IMR-90 (cell line): ENCODE measurements at regions not wholly inside any gene's neighbourhood (a gene's known extent, or its start where the extent isn't known, plus 50 kb on each side); places are given as distances from the start of the nearest gene placed in this dataset.

Source experiments
- ATAC-seq: fragments of 200-7000 bp; cut with Tn5 transposase; 2 replicates; pipeline ENCODE4 v1.9.1; 2020; ENCODE audit warnings: low read depth, mild to moderate bottlenecking, moderate library complexity
- BruUV-seq: library from RNA; stranded (reverse); fragments of 400-500 nt; replicated peaks from 2 replicates; lab custom pipeline; 2021; lab: Mats Ljungman, UMichigan
- CTCF ChIA-PET: fragments of 300-600 bp; formaldehyde crosslinking; extraction: SDS; loops from one replicate; lab custom pipeline; 2021; ENCODE audit warnings: antibody characterized with exemption; lab: Yijun Ruan, JAX
- POLR2A ChIA-PET: fragments of 300-600 bp; sonication (Branson Sonifier 250); formaldehyde crosslinking; loops from one replicate; lab custom pipeline; 2022; ENCODE audit warnings: antibody characterized with exemption; ENCODE audit not compliant: unreplicated experiment; lab: Charles Lee
- DNase-seq: peaks from one replicate; pipeline ENCODE4 v3.0.0; 2013
- H2AFZ ChIP-seq: replicated peaks from 2 replicates; pipeline ENCODE3; 2013; ENCODE audit warnings: low read length, mild to moderate bottlenecking; ENCODE audit not compliant: poor library complexity
- H2AK5ac ChIP-seq: 2 replicates; pipeline ENCODE4 v1.6.1; 2013; ENCODE audit warnings: low read depth, low read length, inconsistent platforms
- H2AK9ac ChIP-seq: replicated peaks from 2 replicates; pipeline ENCODE3; 2013; ENCODE audit warnings: mild to moderate bottlenecking, low read depth, low read length, moderate library complexity; ENCODE audit not compliant: poor library complexity
- H2BK120ac ChIP-seq: 2 replicates; pipeline ENCODE4 v1.6.1; 2013; ENCODE audit warnings: low read depth, low read length, inconsistent platforms
- H2BK15ac ChIP-seq: 3 replicates; pipeline ENCODE4 v1.6.1; 2013; ENCODE audit warnings: low read depth, low read length, inconsistent platforms
- H2BK20ac ChIP-seq: 2 replicates; pipeline ENCODE4 v1.6.1; 2013; ENCODE audit warnings: low read depth, mild to moderate bottlenecking, inconsistent platforms, low read length, moderate library complexity
- H2BK5ac ChIP-seq: 2 replicates; pipeline ENCODE4 v1.6.1; 2013; ENCODE audit warnings: mild to moderate bottlenecking, low read depth, low read length, inconsistent platforms; ENCODE audit not compliant: poor library complexity, severe bottlenecking
- H3K14ac ChIP-seq: replicated peaks from 2 replicates; pipeline ENCODE4 v1.6.1; 2013; ENCODE audit warnings: low read depth, low read length, inconsistent platforms
- H3K18ac ChIP-seq: 2 replicates; pipeline ENCODE4 v1.6.1; 2013; ENCODE audit warnings: low read depth, low read length, control low read depth
- H3K23ac ChIP-seq: 2 replicates; pipeline ENCODE4 v1.6.1; 2013; ENCODE audit warnings: low read depth, low read length, inconsistent platforms
- H3K27ac ChIP-seq: 2 replicates; pipeline ENCODE4 v1.5.1; 2013; ENCODE audit warnings: mild to moderate bottlenecking, control low read depth, low read length; ENCODE audit not compliant: insufficient read depth
- H3K27me3 ChIP-seq: 2 replicates; pipeline ENCODE4 v1.6.1; 2013; ENCODE audit warnings: low read length; ENCODE audit not compliant: control insufficient read depth, insufficient read depth
- H3K36me3 ChIP-seq: 2 replicates; pipeline ENCODE4 v1.6.1; 2013; ENCODE audit warnings: low read length, mixed read lengths; ENCODE audit not compliant: control insufficient read depth, insufficient read depth
- H3K4ac ChIP-seq: 2 replicates; pipeline ENCODE4 v1.6.1; 2013; ENCODE audit warnings: low read depth, low read length, inconsistent platforms
- H3K4me1 ChIP-seq: 2 replicates; pipeline ENCODE4 v1.6.1; 2013; ENCODE audit warnings: low read length, mixed read lengths; ENCODE audit not compliant: control insufficient read depth, insufficient read depth
- H3K4me2 ChIP-seq: 2 replicates; pipeline ENCODE4 v1.6.1; 2013; ENCODE audit warnings: low read depth, mild to moderate bottlenecking, control low read depth, low read length, moderate library complexity
- H3K4me3 ChIP-seq: 2 replicates; pipeline ENCODE4 v1.5.1; 2013; ENCODE audit warnings: low read depth, mild to moderate bottlenecking, control low read depth, low read length, moderate library complexity; ENCODE audit not compliant: insufficient read depth
- H3K56ac ChIP-seq: 2 replicates; pipeline ENCODE4 v1.6.1; 2013; ENCODE audit warnings: low read length, inconsistent platforms; ENCODE audit not compliant: insufficient read depth; ENCODE audit errors: extremely low read depth
- H3K79me1 ChIP-seq, 2 experiments: 2 replicates each; pipeline ENCODE4 v1.6.1; 2013; ENCODE audit warnings: low read length in 2 of 2, inconsistent platforms in 1 of 2, low read depth in 1 of 2
- H3K9ac ChIP-seq: 2 replicates; pipeline ENCODE4 v1.6.1; 2013; ENCODE audit warnings: low read depth, low read length, control low read depth
- H3K9me1 ChIP-seq: 2 replicates; pipeline ENCODE4 v1.6.1; 2013; ENCODE audit warnings: low read length, inconsistent platforms; ENCODE audit not compliant: insufficient read depth
- H3K9me3 ChIP-seq: 2 replicates; pipeline ENCODE4 v1.6.1; 2013; ENCODE audit warnings: low read length; ENCODE audit not compliant: control insufficient read depth, insufficient read depth
- H4K20me1 ChIP-seq: 2 replicates; pipeline ENCODE4 v1.6.1; 2013; ENCODE audit warnings: low read length, inconsistent platforms; ENCODE audit not compliant: insufficient read depth
- H4K5ac ChIP-seq: 2 replicates; pipeline ENCODE4 v1.6.1; 2013; ENCODE audit warnings: mild to moderate bottlenecking, low read depth, low read length, control low read depth
- H4K8ac ChIP-seq, 2 experiments: 2 replicates each; pipeline ENCODE4 v1.6.1; 2013; ENCODE audit warnings: low read depth in 2 of 2, low read length in 2 of 2, control low read depth in 1 of 2, inconsistent platforms in 1 of 2
- H4K91ac ChIP-seq: 2 replicates; pipeline ENCODE4 v1.6.1; 2013; ENCODE audit warnings: low read depth, low read length, inconsistent platforms; ENCODE audit not compliant: insufficient read depth
- FOS ChIP-seq: fragments of 150-350 bp; IDR thresholded peaks from 2 replicates; pipeline ENCODE4 v1.6.1; 2016; ENCODE audit warnings: low read depth, low read length
- MAFK ChIP-seq: IDR thresholded peaks from 2 replicates; pipeline ENCODE4 v1.6.1; 2012; ENCODE audit warnings: low read depth, low read length, improper control_type of control experiment
- MXI1 ChIP-seq: IDR thresholded peaks from 2 replicates; pipeline ENCODE4 v1.6.1; 2012; ENCODE audit warnings: low read depth, mild to moderate bottlenecking, low read length, moderate library complexity, borderline replicate concordance
- NFE2L2 ChIP-seq: fragments of 150-350 bp; IDR thresholded peaks from 2 replicates; pipeline ENCODE4 v1.6.1; 2016; ENCODE audit warnings: low read depth, mild to moderate bottlenecking, low read length
- RAD21 ChIP-seq: IDR thresholded peaks from 2 replicates; pipeline ENCODE4 v1.6.1; 2012; ENCODE audit warnings: low read length, improper control_type of control experiment
- RFX5 ChIP-seq: IDR thresholded peaks from 2 replicates; pipeline ENCODE4 v1.8.0; 2012; ENCODE audit warnings: low read depth, mild to moderate bottlenecking, low read length, moderate library complexity
- WGBS, 2 experiments: methylation state at CpG; one replicate each; pipeline versions ENCODE4 v1.1.5 to v1.1.7; 2013; ENCODE audit warnings: missing lambda C conversion rate in 2 of 2; ENCODE audit not compliant: insufficient read length in 1 of 2; ENCODE audit errors: extremely low coverage in 2 of 2; 5-methylcytosine and 5-hydroxymethylcytosine counted together
- dilution Hi-C: fragments of 300-500 bp; cut with HindIII; formaldehyde crosslinking; loops from one replicate; pipeline ENCODE4 v1.14.3; 2018; ENCODE audit warnings: low sequenced_read_pairs; ENCODE audit not compliant: unreplicated experiment
- in situ Hi-C: fragments of 300-500 bp; cut with MboI; formaldehyde crosslinking; loops from 3 replicates; pipeline ENCODE4 v1.14.3; 2019; ENCODE audit warnings: low sequenced_read_pairs, inconsistent platforms, mixed read lengths
- intact Hi-C: fragments of 100-400 bp; cut with micrococcal nuclease; formaldehyde crosslinking; loops from 2 replicates; pipeline ENCODE4 v1.10.0; 2022
- TF ChIP-seq, protein P1 (sequence below): conservative IDR thresholded peaks from 2 replicates; pipeline ENCODE4 v1.5.1; 2012; ENCODE audit warnings: mild to moderate bottlenecking, low read depth, low read length, improper control_type of control experiment
- TF ChIP-seq, protein P2 (sequence below): fragments of 150-350 bp; IDR thresholded peaks from 2 replicates; pipeline ENCODE4 v1.6.1; 2017; ENCODE audit warnings: mild to moderate bottlenecking, antibody characterized with exemption, low read length, low read depth
- TF ChIP-seq, protein P3 (sequence below): fragments of 150-350 bp; IDR thresholded peaks from 2 replicates; pipeline ENCODE4 v1.6.1; 2016; ENCODE audit warnings: low read depth, mild to moderate bottlenecking, low read length, moderate library complexity, borderline replicate concordance

DNA sequence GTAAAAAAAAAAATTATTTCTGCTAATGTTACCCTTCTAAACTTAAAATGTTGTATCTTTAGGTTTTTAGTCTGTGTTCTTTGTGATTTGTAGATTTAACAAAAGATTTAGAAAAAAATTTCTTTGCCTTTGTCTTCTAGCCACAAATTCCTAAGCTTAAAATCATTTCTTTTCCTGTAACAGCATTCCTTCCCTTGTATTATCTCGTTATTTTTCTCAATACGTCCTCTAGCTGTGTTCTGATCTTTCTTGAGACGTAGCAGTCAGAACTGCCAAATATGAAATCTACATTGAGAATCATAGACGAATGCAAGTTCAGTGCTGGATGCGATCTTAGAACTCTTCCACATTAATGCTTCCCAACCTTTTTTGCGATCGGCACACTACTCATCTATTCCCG lies 283.1 kb downstream of the UTRN start:
- H2BK120ac ChIP-seq, result no peak overlapping the region
- no peak overlapping the region for H3K14ac ChIP-seq
- H3K9me1 ChIP-seq, result no peaks in the 10 kb centered on the region
- H2AK5ac ChIP-seq, result no peak overlapping the region
- no peak overlapping the region for H3K9ac ChIP-seq
- TF ChIP-seq, protein P1, sequence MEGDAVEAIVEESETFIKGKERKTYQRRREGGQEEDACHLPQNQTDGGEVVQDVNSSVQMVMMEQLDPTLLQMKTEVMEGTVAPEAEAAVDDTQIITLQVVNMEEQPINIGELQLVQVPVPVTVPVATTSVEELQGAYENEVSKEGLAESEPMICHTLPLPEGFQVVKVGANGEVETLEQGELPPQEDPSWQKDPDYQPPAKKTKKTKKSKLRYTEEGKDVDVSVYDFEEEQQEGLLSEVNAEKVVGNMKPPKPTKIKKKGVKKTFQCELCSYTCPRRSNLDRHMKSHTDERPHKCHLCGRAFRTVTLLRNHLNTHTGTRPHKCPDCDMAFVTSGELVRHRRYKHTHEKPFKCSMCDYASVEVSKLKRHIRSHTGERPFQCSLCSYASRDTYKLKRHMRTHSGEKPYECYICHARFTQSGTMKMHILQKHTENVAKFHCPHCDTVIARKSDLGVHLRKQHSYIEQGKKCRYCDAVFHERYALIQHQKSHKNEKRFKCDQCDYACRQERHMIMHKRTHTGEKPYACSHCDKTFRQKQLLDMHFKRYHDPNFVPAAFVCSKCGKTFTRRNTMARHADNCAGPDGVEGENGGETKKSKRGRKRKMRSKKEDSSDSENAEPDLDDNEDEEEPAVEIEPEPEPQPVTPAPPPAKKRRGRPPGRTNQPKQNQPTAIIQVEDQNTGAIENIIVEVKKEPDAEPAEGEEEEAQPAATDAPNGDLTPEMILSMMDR, result no peak
- TF ChIP-seq MAFK (no peak), FOS (no peak), RFX5 (no peak), MXI1 (no peak), RAD21 (no peak), NFE2L2 (no peak)
- TF ChIP-seq, protein P2, sequence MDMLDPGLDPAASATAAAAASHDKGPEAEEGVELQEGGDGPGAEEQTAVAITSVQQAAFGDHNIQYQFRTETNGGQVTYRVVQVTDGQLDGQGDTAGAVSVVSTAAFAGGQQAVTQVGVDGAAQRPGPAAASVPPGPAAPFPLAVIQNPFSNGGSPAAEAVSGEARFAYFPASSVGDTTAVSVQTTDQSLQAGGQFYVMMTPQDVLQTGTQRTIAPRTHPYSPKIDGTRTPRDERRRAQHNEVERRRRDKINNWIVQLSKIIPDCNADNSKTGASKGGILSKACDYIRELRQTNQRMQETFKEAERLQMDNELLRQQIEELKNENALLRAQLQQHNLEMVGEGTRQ, result no peak
- TF ChIP-seq, protein P3, sequence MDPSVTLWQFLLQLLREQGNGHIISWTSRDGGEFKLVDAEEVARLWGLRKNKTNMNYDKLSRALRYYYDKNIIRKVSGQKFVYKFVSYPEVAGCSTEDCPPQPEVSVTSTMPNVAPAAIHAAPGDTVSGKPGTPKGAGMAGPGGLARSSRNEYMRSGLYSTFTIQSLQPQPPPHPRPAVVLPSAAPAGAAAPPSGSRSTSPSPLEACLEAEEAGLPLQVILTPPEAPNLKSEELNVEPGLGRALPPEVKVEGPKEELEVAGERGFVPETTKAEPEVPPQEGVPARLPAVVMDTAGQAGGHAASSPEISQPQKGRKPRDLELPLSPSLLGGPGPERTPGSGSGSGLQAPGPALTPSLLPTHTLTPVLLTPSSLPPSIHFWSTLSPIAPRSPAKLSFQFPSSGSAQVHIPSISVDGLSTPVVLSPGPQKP, result no peak
- 86% methylated on average over 4 of the region's 8 CpGs; no CpG with 5 or more reads in 1 of the 2 experiments for WGBS, 2 experiments
- H2BK20ac ChIP-seq, result no peak overlapping the region
- H3K4ac ChIP-seq, result no peak overlapping the region
- no peak overlapping the region for H2AFZ ChIP-seq
- H3K4me1 ChIP-seq, result no peaks in the 10 kb centered on the region
- BruUV-seq, result no TSS peak
- in situ Hi-C loops (no loop called here), dilution Hi-C loops (no loop called here), intact Hi-C loops (no loop called here)
- no peak overlapping the region for H2BK15ac ChIP-seq
- H3K36me3 ChIP-seq, result no peaks in the 10 kb centered on the region
- H4K5ac ChIP-seq, result no peak overlapping the region
- DNase-seq, result no peak
- no peak overlapping the region for H3K4me3 ChIP-seq
- H4K8ac ChIP-seq, result no peak overlapping the region
- no peak overlapping the region for H3K56ac ChIP-seq
- no peak overlapping the region for H3K27ac ChIP-seq
- no peaks in the 10 kb centered on the region for H4K20me1 ChIP-seq
- no peaks in the 10 kb centered on the region for H3K27me3 ChIP-seq
- no peak overlapping the region for H2BK5ac ChIP-seq
- peaks cover 0 to 4% of the 10 kb centered on the region in 2 experiments; a peak in 1 of 4 replicates for H3K79me1 ChIP-seq
- no peaks in the 10 kb centered on the region for H3K9me3 ChIP-seq
- no peak overlapping the region for H2AK9ac ChIP-seq
- ChIA-PET CTCF (interaction anchor here (0.7 kb wide), 1 partner anchor 173 kb away, joined by 4 read pairs; no protein-coding TSS in a partner anchor), POLR2A (no interaction called here)
- no peak for ATAC-seq
- no peak overlapping the region for H3K18ac ChIP-seq
- H3K4me2 ChIP-seq, result no peak overlapping the region
- no peak overlapping the region for H3K23ac ChIP-seq
- H4K91ac ChIP-seq, result no peak overlapping the region
